Mucosa of descending colon (tissue), 3 donors: ENCODE measurements at regions not wholly inside any gene's neighbourhood (a gene's known extent, or its start where the extent isn't known, plus 50 kb on each side); places are given as distances from the start of the nearest gene placed in this dataset.

ENCODE experiments used
- ATAC-seq: fragments of 200-7000 bp; cut with Tn5 transposase; one replicate; pipeline ENCODE4 v1.9.1; 2020; ENCODE audit warnings: mild to moderate bottlenecking, moderate library complexity
- DNase-seq, 3 donors: peaks; one replicate each; pipeline ENCODE4 v3.0.0-alpha.2; 2020
- H3K36me3 ChIP-seq: fragments of 200-600 bp; one replicate; pipeline ENCODE4 v1.8.0; 2021; ENCODE audit warnings: low read depth, mild to moderate bottlenecking
- H3K4me1 ChIP-seq: fragments of 200-600 bp; one replicate; pipeline ENCODE4 v1.8.0; 2021; ENCODE audit warnings: low read depth, mild to moderate bottlenecking
- H3K4me3 ChIP-seq: fragments of 200-600 bp; one replicate; pipeline ENCODE4 v1.8.0; 2021; ENCODE audit warnings: mild to moderate bottlenecking
- H3K9me3 ChIP-seq: fragments of 200-600 bp; one replicate; pipeline ENCODE4 v1.8.0; 2021; ENCODE audit warnings: mild to moderate bottlenecking
- intact Hi-C, 2 donors: fragments of 100-400 bp; cut with DNase I in 1 of 2; cut with micrococcal nuclease in 1 of 2; formaldehyde crosslinking; loops; one replicate each; pipeline versions ENCODE4 v1.11.0 to v1.11.1; 2022; cut with DNase I, micrococcal nuclease
- TF ChIP-seq, protein P1 (sequence below): fragments of 200-600 bp; IDR thresholded peaks from one replicate; pipeline ENCODE4 v1.8.0; 2022; ENCODE audit warnings: antibody characterized with exemption, mild to moderate bottlenecking
- donor health status: DM: no; HTN: no; CAD: no; lungs with moderate emphysema.
- donor health status: DM: no; HTN: no; CAD: no.
- donor health status: DM: no; HTN: yes; CAD: no.

DNA sequence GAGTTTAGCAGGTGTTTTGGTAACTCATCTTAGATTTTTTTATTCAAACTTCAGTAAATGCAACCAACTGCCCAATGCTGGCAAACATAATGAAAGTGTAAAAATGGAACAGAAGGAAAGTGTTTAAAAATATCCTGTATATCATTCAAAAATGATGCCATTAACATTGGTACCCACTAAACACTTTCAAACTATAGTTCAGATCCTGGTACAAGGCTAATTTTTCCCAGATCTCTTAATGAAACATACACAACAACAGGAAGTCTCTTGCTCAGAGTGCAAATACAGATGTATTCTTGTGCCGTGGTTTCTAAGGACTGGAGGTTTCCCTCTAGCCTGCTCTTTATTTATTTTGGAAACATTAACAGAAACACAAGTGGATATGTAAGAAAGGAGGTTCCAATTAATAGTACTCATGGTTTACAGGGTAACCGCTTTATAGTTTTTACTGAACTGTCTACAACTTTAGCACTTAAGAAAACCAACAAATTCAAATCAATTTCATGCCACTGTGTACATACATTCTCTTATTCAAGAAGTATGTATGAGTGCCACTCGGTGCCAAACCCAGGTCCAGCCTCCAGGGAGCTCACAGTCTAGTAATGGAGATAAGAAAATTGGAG is 176.0 kb upstream of the AKR1E2 start:
- DNase-seq (no peak), ATAC-seq (no peak)
- no peaks in the 10 kb centered on the region for H3K9me3 ChIP-seq
- H3K36me3 ChIP-seq = no peaks in the 10 kb centered on the region
- TF ChIP-seq, protein P1, sequence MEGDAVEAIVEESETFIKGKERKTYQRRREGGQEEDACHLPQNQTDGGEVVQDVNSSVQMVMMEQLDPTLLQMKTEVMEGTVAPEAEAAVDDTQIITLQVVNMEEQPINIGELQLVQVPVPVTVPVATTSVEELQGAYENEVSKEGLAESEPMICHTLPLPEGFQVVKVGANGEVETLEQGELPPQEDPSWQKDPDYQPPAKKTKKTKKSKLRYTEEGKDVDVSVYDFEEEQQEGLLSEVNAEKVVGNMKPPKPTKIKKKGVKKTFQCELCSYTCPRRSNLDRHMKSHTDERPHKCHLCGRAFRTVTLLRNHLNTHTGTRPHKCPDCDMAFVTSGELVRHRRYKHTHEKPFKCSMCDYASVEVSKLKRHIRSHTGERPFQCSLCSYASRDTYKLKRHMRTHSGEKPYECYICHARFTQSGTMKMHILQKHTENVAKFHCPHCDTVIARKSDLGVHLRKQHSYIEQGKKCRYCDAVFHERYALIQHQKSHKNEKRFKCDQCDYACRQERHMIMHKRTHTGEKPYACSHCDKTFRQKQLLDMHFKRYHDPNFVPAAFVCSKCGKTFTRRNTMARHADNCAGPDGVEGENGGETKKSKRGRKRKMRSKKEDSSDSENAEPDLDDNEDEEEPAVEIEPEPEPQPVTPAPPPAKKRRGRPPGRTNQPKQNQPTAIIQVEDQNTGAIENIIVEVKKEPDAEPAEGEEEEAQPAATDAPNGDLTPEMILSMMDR = no peak
- intact Hi-C loops = loop anchor here in 1 of 2 donors (10.0 kb wide), 2 partner anchors 135 to 865 kb away; partner anchors contain the start of gene KLF6
- no peaks in the 10 kb centered on the region for H3K4me1 ChIP-seq
- H3K4me3 ChIP-seq = no peak overlapping the region

DNA sequence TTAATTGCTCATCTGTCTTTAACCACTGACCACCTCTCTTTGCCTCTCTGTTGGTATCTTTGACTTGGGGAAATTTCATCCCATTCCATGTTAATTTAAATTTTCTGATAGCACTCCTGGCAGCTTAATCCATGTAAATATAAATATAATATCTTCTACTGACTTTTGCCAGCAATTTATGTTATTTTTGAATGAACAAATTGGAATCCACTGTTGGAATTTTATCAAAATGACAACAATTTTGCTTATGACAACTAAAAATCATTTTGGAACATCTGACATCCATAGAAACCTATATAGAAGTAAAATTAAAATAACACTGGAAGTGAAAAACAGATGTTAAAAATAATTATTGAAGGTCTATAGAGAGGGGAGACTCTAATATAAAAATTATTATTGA is 176.5 kb upstream of the AKR1E2 start:
- intact Hi-C loops = loop anchor here in 1 of 2 donors (10.0 kb wide), 1 partner anchor 135 kb away; no protein-coding TSS in a partner anchor
- TF ChIP-seq, protein P1 = no peak
- Histone ChIP-seq H3K4me3 (no peak overlapping the region), H3K4me1 (no peaks in the 10 kb centered on the region), H3K36me3 (no peaks in the 10 kb centered on the region), H3K9me3 (no peaks in the 10 kb centered on the region)
- no peak for DNase-seq
- ATAC-seq = no peak

DNA sequence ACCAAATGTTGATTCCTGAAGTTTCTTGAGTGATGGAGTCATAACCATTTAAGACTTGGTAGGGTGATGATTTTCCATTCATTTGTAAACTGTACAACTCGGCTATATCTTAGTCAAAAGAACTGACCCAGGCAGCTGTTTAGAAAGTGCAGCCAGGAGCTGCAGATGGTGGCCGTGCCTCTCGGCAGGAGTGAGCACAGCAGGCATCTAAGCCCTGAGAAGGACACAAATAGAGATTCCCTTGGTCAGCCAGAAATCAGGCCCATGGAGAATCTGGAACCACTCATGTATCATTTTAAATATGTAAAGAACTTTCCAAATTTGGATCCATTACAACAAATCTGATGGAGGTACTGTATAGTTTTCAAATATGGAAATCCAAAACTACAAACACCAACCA is 177.0 kb upstream of the AKR1E2 start:
- intact Hi-C loops = loop anchor here in 1 of 2 donors (10.0 kb wide), 1 partner anchor 134 kb away; no protein-coding TSS in a partner anchor
- DNase-seq (no peak), ATAC-seq (no peak)
- no peaks in the 10 kb centered on the region for H3K9me3 ChIP-seq
- no peak overlapping the region for H3K4me3 ChIP-seq
- H3K36me3 ChIP-seq = no peaks in the 10 kb centered on the region
- TF ChIP-seq, protein P1 = no peak
- H3K4me1 ChIP-seq = no peaks in the 10 kb centered on the region

DNA sequence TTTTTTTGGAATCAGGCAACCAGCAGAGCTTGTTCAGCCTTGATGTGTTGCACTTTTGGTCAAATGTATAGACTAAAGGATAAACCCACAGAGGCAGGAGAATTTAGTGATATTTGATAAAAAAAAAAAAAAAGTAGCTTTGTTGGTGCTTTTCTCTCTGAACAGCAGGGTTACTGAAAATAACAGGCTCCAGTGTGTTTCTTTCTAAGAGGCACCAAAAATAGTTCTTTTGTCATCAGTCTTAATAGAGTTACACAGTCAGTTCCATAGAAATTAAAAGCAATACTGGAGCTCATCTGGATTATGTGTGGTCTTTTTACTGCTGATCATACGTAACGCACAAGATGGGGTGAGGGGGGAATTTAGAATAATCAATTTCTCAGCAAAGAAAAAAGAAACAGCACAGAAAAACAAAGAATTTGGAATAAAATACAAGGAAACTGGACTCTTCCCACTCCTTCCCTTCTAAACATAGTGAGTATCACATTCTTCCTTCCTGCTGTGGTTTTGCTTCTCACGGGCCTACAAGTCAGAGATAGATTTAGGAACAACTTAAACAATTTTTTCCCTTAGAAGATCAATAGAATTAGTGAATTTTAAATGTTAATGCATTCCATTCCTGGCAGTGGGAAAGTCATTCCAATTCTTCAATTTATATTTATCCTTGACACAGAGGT is 178.8 kb upstream of the AKR1E2 start:
- intact Hi-C loops = loop anchor here in 1 of 2 donors (10.0 kb wide), 1 partner anchor 132 kb away; no protein-coding TSS in a partner anchor
- no peak for ATAC-seq
- TF ChIP-seq, protein P1 = no peak
- Histone ChIP-seq H3K4me3 (no peak overlapping the region), H3K9me3 (no peaks in the 10 kb centered on the region), H3K36me3 (no peaks in the 10 kb centered on the region), H3K4me1 (no peaks in the 10 kb centered on the region)
- DNase-seq = no peak

DNA sequence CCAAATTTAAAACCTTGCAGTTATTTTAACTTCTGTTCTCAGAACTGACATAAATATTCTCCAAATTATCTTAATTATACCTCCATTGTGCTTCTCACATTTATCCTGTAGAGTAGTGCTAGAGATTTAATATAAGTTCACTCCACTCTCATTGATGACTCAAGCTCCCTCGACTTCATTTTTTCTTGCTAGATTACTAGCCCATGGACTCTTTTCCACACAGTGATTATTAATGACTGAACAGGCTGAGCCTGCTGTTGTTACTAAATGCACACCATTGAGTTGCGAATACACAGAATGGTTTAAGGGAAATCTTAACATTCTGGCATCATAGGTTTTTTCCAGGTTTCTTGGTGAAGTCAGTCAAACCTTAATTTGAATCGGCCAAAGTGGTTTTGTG is 179.5 kb upstream of the AKR1E2 start:
- Histone ChIP-seq H3K4me3 (no peak overlapping the region), H3K4me1 (no peaks in the 10 kb centered on the region), H3K36me3 (no peaks in the 10 kb centered on the region), H3K9me3 (no peaks in the 10 kb centered on the region)
- ATAC-seq (no peak), DNase-seq (no peak)
- TF ChIP-seq, protein P1 = no peak
- intact Hi-C loops = loop anchor here in 1 of 2 donors (10.0 kb wide), 1 partner anchor 132 kb away; no protein-coding TSS in a partner anchor
